ENCODE measurements at regions not wholly inside any gene's neighbourhood (a gene's known extent, or its start where the extent isn't known, plus 50 kb on each side); places are given as distances from the start of the nearest gene placed in this dataset.

- no peaks in the 10 kb centered on the region for H3K36me3 ChIP-seq
- no peak for DNase-seq (ENCODE audit: extremely low spot score)
- 94% methylated on average over 4 of the region's 4 CpGs for WGBS
- no peaks in the 10 kb centered on the region for H3K27me3 ChIP-seq
- H3K4me1 ChIP-seq, result peaks cover 0 to 34% (median 20%) of the 10 kb centered on the region in 4 donors
- no peak overlapping the region for H3K27ac ChIP-seq (replicated peaks in 1 of 4)
- no peaks in the 10 kb centered on the region for H3K9me3 ChIP-seq
- H3K4me3 ChIP-seq, result no peak overlapping the region
- intact Hi-C loops (cut with DNase I), result loop anchor here (5.0 to 10.0 kb wide), 2 partner anchors 205 to 568 kb away; no protein-coding TSS in a partner anchor
- TF ChIP-seq EP300 (IDR thresholded peaks at IDR 0.05) (no peak), POLR2A (IDR thresholded peaks at IDR 0.05; ENCODE audit: low read depth) (no peak), POLR2AphosphoS5 (IDR thresholded peaks at IDR 0.05) (no peak)
- TF ChIP-seq, protein P1, sequence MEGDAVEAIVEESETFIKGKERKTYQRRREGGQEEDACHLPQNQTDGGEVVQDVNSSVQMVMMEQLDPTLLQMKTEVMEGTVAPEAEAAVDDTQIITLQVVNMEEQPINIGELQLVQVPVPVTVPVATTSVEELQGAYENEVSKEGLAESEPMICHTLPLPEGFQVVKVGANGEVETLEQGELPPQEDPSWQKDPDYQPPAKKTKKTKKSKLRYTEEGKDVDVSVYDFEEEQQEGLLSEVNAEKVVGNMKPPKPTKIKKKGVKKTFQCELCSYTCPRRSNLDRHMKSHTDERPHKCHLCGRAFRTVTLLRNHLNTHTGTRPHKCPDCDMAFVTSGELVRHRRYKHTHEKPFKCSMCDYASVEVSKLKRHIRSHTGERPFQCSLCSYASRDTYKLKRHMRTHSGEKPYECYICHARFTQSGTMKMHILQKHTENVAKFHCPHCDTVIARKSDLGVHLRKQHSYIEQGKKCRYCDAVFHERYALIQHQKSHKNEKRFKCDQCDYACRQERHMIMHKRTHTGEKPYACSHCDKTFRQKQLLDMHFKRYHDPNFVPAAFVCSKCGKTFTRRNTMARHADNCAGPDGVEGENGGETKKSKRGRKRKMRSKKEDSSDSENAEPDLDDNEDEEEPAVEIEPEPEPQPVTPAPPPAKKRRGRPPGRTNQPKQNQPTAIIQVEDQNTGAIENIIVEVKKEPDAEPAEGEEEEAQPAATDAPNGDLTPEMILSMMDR (IDR thresholded peaks at IDR 0.05), result no peak
Observed at GRCh38 chr5:60379907-60380306, 320.1 kb downstream of the DEPDC1B start.

GRCh38 chr5:60377826-60378225 lies 322.1 kb downstream of the DEPDC1B start:
- Histone ChIP-seq H3K27me3 (no peaks in the 10 kb centered on the region), H3K4me1 (peaks cover 0 to 20% (median 10%) of the 10 kb centered on the region in 4 donors), H3K27ac (replicated peaks in 1 of 4) (no peak overlapping the region), H3K36me3 (no peaks in the 10 kb centered on the region), H3K4me3 (no peak overlapping the region), H3K9me3 (no peaks in the 10 kb centered on the region)
- TF ChIP-seq POLR2AphosphoS5 (IDR thresholded peaks at IDR 0.05) (no peak), EP300 (IDR thresholded peaks at IDR 0.05) (no peak), POLR2A (IDR thresholded peaks at IDR 0.05; ENCODE audit: low read depth) (no peak)
- TF ChIP-seq, protein P1 (IDR thresholded peaks at IDR 0.05), result no peak
- intact Hi-C loops (cut with DNase I), result no loop called here
- no peak for DNase-seq (ENCODE audit: extremely low spot score)
- WGBS, result 87% methylated on average over 1 of the region's 1 CpG

- intact Hi-C loops (cut with DNase I), result no loop called here
- no peak overlapping the region for H3K4me3 ChIP-seq
- no peak overlapping the region for H3K27ac ChIP-seq (replicated peaks in 1 of 4)
- peaks cover 0 to 15% (median 5%) of the 10 kb centered on the region in 4 donors for H3K4me1 ChIP-seq
- no peaks in the 10 kb centered on the region for H3K9me3 ChIP-seq
- TF ChIP-seq, protein P1 (IDR thresholded peaks at IDR 0.05), result no peak
- TF ChIP-seq POLR2AphosphoS5 (IDR thresholded peaks at IDR 0.05) (no peak), EP300 (IDR thresholded peaks at IDR 0.05) (no peak)
- DNase-seq (ENCODE audit: extremely low spot score), result no peak
- no peaks in the 10 kb centered on the region for H3K27me3 ChIP-seq
- 95% methylated on average over 4 of the region's 4 CpGs for WGBS
- H3K36me3 ChIP-seq, result no peaks in the 10 kb centered on the region
Observed at GRCh38 chr5:60376860-60377259, 323.1 kb downstream of the DEPDC1B start.

GRCh38 chr5:60374409-60374808 lies 325.6 kb downstream of the DEPDC1B start:
- WGBS, result 86% methylated on average over 5 of the region's 5 CpGs

More at GRCh38 chr5:60374409-60374808, 325.6 kb downstream of the DEPDC1B start:
- DNase-seq (ENCODE audit: extremely low spot score), result no peak
- intact Hi-C loops (cut with DNase I), result no loop called here
- no peaks in the 10 kb centered on the region for H3K27me3 ChIP-seq
- no peak overlapping the region for H3K4me3 ChIP-seq
- no peaks in the 10 kb centered on the region for H3K36me3 ChIP-seq
- TF ChIP-seq POLR2AphosphoS5 (IDR thresholded peaks at IDR 0.05) (no peak), EP300 (IDR thresholded peaks at IDR 0.05) (no peak), POLR2A (IDR thresholded peaks at IDR 0.05; ENCODE audit: low read depth) (no peak)
- TF ChIP-seq, protein P1 (IDR thresholded peaks at IDR 0.05), result no peak
- peaks cover 0 to 13% (median 3%) of the 10 kb centered on the region in 4 donors for H3K4me1 ChIP-seq
- H3K27ac ChIP-seq (replicated peaks in 1 of 4), result no peak overlapping the region
- H3K9me3 ChIP-seq, result no peaks in the 10 kb centered on the region
